EL (cell line): ENCODE measurements at regions not wholly inside any gene's neighbourhood (a gene's known extent, or its start where the extent isn't known, plus 50 kb on each side); places are given as distances from the start of the nearest gene placed in this dataset.

Experiments
- DNase-seq: peaks from one replicate; pipeline ENCODE4 v3.0.0-alpha.2; 2016

DNA sequence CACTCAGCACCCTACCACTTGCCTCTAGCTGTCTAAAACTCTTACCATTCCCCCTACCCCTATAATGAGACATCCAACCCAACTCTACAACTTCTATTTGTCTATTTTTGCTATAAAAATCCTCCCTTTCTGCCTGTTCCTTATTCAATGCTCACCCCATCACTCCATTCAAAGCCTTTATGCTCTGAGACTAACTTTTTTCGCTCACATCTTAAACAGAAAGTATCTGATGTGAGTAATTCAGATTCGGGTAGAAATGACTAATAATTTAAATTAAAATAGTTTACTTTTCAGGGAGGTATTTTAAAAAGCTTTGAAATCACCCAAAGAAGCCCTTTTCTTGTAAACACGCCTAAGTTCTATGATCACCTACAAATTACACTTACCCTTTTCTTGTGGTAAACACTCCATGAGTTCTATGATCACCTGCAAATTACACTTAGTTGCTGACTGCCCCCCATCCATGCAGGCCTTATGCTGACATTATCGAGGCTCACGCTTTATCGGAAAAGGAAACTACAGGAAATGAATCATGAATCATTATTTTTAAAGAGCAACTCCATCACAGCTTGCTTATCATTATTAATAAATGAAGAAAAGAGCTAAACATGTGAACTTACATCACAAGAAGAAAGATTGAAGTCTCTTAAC lies 168.7 kb upstream of the PPP1R2C start:
- DNase-seq = no peak

DNA sequence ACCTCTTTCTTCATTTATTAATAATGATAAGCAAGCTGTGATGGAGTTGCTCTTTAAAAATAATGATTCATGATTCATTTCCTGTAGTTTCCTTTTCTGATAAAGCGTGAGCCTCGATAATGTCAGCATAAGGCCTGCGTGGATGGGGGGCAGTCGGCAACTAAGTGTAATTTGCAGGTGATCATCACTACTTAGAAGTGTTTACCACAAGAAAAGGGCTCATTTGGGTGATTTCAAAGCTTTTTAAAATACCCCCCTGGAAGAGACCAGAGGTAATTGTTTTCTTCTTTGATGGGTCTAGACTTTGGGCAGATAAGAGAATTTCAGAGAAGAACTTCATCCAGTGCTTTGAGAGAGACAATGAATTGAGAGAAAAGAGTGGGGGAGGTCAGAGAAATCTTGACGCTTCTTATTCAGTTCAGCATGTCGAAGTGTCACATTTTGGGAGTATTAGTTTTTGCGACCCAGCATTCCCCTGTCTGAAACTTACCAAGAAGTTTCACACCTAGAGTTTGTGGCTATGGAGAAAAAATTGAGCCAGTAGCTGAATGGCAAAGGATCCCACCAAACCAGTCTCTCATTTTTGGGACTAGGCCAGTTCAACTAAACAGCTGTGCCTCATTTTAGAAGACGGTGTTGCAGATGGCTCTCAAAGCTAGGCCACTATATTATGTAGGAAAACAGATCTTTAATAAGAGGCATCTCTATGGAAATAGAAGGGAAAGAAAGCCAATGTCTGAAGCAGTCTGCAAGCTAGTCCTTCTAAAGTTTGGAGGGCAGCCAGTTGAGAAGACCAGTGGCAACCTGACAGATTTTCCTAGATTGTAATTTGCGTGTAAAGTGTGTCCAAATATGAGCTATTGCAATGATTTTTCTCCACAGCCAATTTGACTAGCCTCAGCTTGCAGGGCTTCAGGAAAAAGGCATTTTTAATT lies 171.0 kb upstream of the PPP1R2C start:
- DNase-seq = no peak

DNA sequence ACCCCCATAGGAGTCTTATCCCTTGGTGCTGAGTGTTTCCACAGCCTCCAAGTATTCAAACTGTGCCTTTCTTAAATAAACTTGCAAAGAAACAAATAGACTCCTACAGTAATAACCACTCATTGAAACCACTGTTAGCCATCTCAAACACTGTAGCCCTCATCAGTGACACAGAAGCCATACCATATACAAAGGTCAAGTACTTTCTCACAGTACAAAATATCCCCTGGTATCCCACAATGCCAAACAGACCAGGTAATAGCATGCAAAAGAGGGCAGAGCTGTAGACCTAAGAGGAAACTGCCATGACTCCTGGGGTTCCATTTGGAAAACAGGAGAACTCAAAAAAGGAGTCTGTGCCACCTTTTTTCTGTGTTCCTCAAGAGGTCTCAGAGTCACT lies 173.8 kb upstream of the PPP1R2C start:
- no peak for DNase-seq

DNA sequence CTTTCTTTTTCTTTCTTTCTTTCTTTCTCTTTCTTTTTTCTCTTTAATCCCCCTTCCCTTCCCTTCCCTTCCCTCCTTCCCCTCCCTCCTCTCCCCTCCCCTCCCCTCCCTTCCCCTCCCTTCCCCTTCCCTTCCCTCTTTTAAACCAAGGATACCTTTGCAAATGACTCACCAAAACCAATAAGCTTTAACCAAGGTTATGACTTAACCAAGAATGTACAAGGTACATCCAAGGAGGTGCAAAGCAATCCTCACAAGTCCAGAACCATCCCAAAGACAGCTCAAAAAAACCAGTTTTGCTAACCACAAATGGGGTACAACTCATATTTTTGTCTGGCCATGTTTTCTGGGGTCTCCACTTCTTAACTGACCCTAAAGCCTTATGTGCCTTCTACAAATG lies 174.7 kb upstream of the PPP1R2C start:
- no peak for DNase-seq

DNA sequence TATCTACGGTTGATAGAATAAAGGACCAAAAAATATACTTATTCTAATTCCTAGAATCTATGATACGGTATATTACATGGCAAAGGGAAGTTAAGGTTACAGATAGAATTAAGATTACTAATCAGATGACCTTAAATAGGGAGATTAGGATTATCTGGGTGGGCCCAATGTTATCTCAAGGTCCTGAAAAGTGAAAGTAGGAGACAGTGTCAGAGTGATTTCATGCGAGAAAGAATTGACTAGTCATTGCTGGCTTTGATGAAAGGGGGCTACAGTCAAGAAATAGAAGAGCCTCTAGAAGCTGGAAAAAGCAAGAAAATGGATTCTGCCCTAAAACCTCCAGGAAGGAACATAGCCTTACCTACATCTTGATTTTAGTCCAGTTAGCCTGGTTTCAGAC lies 176.9 kb upstream of the PPP1R2C start:
- no peak for DNase-seq

DNA sequence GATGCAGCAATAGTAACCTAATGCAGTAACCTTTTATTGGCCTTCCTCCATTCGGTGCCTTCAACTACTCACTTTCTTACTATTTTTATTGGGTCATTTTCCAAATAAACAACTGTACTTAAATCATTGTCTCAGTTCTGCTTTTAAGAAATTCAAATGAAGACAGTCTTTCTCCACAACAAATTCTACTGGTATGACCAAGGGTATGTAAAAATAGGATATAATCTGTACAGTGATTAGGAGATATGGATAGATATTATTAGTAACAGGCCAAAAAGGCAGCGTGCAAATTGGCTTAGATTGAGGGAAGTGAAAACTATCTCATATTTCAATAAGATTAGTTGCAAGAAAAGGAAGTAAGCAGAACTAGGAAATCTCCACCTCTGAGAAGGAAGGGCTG lies 177.4 kb upstream of the PPP1R2C start:
- DNase-seq = no peak

DNA sequence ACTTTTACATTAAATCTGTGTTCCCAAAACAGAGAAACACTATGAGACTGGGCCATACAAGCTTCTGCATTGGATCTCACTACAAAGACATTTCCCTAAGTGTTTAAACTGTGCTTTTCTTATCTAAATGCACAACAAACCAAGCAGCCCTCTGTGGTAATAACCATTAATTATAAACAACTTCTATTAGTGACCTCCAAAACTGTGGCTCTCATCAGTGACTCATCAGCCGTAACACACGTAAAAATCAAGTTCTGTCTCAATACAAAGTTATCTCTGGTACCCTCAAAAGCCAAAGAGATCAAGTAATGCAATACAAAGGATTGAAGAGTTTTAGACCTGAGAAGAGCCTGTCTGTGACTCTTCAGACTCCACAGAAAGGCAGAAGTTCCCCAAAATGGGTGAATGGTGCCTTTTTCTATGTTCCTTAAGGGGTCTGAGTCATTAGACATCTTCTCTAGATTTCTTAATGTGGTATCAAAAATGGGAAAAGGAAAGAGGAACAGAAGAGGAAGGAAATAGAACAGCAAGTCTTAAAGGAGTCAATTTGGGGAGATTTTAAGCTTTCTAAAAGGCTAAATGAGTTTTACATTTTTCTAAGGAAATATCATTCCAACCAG lies 189.8 kb upstream of the PPP1R2C start:
- DNase-seq = no peak

DNA sequence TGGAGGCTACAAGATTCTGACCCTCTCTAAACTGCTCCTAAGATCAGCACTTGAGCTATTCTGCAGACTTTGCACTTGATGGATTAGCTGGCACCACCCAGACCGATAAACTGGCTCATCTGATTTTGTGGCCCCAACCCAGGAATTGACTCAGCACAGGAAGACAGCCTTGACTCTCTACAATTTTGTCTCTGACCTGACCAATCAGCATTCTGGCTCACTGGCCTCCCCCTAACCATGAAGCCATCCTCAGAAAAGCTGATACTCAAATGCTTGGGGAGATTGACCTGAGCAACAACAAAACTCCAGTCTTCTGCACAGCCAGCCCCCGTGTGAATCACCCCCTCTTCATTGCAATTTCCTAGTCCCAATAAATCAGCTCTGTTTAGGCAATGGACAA lies 195.4 kb upstream of the PPP1R2C start:
- no peak for DNase-seq

DNA sequence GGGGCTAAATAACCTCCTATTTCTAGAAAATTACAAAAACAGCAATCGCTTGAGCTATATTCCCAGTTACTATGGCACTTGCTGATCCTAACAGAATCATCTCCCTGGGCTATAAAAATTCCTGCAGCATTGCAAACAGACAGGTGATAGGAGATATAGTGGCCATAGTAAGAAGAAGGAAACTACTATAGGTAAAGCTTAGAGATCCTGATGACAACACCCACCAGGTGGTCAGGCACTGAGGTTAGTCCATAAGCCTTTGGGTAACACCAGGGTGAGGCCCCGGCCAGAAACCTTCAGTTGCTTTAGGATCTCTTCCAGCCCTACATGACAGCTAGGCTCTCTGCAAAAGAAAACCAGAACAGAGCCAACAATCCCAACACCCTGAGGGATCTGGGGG lies 197.9 kb upstream of the PPP1R2C start:
- DNase-seq = no peak

DNA sequence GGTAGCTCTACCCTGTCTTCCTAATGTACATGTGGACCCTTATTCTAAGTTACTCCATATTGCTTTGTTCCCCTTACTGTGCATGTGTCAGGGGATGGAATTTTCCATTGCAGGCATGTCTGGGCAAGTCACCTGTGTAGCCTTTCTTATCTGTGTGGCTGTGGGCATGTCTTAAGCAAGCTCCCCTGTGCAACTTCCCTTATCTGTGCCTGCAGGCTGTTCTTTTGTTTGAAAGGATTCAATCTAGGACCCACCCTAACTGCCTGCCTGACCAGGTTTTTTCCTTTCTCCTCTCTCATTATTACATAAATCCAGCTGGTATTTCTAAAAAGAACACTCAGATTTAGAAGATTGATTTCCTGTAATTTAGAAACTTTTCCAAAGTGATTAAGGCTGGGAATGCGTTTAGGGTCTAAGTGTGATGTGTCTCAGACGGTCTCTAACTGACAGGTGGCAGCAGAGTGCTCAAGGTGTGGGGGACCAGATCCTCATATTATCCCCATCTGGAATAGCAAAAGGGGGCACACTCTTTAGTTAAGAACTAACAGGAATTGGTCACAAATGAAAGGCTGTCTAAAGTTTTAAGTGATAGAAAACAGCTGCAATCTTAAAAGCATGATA lies 198.9 kb upstream of the PPP1R2C start:
- DNase-seq = no peak

DNA sequence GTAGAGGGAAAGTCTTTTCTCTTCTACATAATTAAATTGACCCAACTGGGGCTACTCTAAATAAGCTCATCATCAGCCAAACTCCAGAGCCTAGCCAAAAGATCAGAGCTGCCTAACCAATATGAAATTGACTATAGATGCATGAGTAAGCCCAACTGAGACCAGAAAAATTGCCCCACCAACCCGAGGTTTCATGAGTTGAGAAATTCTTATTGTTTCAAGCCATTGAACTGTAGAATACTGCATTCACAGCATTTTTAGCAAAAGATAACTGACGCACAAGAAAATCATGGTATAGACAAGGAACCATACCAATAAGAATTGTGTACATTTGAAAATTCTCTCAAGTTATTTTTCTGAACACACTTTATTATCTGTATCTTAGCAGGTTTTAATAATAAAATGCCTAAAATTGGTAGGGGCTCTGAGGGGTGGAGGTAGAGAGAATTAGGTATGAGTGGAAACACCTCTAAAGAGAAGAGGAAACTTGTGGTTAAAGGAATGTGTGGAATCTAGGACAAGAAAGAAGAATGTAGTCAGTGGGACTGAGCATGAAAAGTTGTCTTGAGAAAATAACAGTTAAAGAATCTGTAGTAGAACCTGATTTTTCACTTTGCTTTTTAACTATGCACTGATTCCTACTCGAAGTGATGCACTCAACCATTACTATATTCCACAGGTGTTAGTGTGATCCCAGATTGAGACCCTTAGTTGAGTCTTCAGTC lies 200.9 kb upstream of the PPP1R2C start:
- no peak for DNase-seq

DNA sequence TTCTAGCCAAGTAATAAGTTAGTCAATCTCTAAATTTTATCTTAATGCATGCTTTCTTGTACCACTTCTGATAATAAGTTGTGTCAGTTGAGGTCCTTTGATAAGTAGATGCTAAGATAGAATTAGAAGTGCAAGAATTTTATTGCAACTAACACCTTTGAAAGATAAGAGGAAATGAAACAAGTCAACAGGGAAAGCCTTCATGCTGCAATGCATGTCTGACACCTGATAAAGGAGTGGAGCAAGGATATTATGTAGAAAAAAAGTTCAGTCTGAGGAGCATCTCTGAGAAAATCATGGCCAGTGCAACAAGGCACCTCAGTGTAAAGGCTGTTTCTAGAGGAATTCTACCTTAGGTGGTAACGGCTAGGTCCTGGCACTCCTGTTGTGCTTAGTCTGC lies 210.7 kb upstream of the PPP1R2C start:
- no peak for DNase-seq

DNA sequence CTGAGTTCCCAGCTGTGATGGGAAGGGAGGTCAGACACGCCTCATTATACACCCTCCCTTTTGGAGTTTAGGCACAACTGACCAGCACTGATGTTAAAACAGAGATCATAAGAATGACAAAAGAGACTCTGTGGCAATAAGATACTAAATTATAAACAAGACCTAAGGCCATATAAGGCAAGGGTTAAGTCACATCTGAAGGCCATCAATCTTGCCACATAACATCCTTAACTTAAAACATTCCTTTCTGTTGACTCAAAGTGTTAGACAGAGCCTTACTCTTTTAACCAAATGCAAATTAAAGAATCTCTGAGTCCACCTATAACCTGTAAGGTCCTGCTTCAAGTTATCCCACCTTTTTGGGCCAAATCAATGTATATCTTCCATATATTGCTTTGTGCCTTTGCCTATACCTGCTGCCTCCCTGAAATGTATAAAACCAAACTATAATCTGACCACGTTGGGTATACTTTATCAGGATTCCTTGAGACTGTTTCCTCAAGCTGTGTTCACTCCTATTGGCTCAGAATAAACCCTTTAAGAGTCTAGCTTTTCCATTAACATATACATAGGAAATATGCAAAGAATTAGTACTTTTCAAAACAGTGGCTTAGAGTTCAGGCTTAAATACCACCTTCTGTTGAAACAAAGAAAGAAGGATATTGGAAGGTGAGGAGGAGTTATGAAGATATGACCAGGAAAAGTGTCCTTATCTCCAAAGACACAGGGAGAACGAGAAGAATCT lies 214.4 kb upstream of the PPP1R2C start:
- DNase-seq = no peak

DNA sequence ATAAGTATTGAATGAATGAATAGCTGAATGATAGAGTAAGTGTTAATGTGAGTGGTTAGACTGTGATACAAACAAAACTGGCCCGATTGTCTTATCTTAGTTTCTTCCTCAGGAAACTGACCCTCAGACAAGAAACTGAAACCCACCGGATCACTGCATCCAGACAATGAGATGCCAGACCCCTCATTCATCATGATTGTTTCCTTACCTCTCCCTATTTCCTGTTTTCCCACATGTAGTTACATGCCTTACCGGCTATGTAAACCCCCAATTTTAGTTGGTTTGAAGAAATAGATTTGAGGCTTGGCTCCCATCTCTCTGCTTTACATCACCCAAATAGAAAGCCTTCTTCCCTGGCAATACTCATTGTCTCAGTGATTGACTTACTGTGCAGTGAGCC lies 218.9 kb upstream of the PPP1R2C start:
- no peak for DNase-seq

DNA sequence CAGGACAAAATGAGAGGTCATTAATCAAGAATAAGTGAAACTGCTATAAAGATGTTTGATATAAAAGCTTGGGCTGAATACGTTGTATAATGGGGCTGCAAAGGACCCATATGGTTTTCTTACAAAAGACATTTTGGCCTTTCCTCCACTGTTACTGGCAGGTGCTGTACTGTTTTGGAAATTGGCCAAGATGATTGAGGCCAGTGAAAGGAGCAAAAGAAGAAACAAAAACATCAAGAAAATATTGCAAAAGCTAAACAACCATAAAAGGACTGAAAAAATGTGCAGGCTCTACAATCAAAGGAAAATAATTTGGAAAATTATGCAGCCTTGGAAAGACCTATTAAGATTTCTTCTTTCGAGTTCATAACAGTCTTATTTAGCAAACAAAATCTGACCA lies 222.2 kb upstream of the PPP1R2C start:
- no peak for DNase-seq

DNA sequence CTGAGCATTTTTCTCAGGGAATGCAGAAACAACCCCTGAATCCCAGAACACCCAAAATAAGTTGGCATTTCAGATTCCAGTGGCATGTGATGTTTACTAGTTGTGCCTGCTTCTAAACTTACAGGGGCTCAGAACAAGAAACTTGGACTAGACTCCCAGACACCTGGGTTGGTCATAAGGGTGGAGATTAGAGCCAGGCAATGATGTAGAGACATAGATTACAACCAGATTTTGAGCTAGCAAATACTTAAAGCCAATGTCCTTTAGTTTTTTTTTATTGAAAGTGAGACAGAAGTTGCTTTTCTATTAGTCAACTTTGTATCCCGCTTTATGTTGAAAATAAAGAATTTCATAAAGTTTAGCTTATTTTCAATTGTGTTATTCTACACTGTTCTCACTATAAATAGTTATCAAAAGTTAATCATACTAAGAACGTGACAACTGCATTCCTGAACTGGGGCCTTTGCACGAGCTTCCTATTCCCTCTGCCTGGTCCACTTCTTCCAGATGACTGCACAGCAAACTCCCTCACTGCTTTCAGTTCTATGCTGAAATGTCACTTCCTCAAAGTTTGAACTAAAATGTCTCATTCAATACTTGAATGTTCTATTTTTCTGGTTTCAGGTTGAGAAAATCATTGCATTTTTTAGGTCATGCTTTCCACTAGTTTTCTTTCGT lies 224.7 kb upstream of the PPP1R2C start:
- DNase-seq = no peak

DNA sequence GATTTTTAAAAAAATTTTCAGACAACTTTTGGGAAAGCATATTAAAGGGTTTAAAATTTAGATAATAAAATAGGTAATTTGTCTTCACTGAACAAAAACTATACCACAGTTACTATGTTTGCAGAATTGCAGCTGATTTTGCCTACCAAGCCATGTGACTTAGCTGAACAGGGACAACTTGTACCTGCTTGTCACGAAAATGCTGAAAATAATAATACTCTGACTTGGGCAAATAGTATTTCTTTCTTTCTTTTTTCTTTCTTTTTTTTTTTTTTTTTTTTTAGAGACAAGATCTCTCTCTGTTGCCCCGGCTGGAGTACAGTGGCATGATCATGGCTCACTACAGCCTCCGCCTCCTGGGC lies 225.2 kb upstream of the PPP1R2C start:
- no peak for DNase-seq

DNA sequence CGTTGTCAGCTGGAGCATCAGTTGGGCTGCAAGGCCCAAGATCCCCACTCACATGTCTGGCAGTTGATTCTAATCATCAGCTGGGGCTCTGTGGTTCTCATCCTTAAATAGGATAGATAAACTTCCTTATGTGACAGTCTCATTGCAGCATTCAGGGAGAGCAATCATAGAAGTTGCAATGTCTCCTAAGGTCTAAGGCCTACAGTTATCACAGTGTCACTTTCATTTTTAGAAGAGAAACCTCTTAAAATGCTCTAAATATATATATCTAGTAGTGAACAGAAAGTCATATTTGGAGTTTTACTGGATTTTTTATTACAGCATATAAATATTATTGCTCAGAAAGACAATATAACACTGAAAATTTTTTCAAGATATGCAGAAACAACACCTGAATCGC lies 226.0 kb upstream of the PPP1R2C start:
- DNase-seq = no peak

DNA sequence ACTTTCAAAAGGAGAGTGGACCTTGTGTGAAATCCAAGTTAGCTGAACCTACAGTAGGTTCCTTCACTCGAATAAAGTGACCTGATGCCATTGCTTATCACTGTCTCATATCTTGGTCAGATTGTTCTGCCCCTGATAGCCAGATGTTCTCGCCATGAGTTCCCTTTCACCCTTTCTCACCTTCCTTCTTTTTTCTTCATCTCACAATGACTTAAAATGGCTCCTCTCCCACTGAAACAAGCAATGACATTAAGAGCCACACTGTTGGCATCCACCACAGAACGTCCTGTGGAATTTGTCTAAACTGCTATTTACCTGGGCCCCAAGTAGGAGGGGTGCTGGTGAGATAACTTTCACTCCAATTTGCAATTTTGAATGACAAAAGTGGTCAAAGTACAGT lies 227.6 kb upstream of the PPP1R2C start:
- DNase-seq = no peak

DNA sequence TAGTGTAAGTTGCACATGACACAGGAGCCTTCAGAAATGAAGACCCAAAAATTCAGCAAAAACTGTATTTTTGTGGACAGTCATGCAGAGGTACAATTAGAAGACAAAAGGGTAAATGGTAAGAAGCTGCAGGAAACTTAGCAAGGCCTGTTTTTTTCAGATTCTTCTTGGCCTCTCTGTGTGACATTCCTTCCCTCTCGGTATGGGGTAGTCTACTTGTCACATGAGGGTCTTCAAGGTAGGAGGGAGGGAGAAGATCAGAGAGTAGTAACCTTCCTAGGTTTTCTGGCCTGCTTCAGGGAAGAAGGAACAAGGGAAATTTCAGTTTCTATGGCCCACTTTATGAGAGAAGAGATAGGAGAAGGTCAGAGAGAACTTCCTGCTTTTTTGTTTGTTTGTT lies 230.4 kb upstream of the PPP1R2C start:
- DNase-seq = no peak

DNA sequence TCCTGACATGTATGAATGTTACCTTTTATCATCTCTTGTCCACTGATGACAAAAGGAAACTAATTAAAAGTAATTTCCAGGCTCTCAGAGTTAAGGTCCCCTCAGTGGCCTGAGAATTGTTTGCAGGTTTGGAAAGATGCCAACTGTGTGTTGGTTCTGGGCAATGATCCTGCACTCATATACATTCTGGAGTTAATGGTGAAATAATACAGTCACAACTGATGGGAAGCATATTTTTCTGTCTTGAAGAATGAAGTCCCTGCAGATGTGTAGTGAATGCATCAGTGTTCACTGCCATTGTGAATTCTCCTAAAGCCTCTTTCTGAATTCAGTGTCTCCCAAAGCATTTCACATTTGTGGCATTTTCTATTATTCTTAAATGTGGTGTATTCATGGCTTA lies 238.1 kb upstream of the PPP1R2C start:
- DNase-seq = no peak

DNA sequence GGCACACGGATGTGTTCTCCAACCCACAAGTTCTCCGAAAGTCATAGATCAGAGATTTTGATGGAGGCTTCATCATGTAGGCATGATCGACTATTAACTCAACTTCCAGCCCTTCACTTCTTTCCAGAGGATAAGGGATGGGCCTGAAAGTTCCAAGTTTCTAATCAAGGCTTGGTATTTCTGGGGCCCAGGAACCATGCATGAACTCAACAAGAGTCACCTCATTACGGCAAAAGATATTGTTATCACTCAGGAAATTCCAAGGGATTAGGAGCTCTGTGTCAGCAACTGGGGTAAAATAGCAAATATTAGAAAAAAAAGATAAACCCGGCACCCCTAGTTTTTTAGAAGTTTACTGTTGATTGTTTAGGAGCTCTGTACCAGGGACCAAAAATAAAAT lies 240.1 kb upstream of the PPP1R2C start:
- no peak for DNase-seq
